HG02759 (cell line): ENCODE measurements at regions not wholly inside any gene's neighbourhood (a gene's known extent, or its start where the extent isn't known, plus 50 kb on each side); places are given as distances from the start of the nearest gene placed in this dataset.
A peak's percentile ranks its signal among the peaks of the same experiment; 100 is the strongest.
"Not testable (repeated sequence)": the region's sequence is repeated elsewhere in the genome, so short reads cannot be mapped to it uniquely, and the experiment has no call there.

Source experiments
- ATAC-seq: cut with Tn5 transposase; IDR thresholded peaks from one replicate; pipeline ENCODE4 v1.9.1; 2021; ENCODE audit warnings: mild to moderate bottlenecking, moderate library complexity; ENCODE audit not compliant: unreplicated experiment

DNA sequence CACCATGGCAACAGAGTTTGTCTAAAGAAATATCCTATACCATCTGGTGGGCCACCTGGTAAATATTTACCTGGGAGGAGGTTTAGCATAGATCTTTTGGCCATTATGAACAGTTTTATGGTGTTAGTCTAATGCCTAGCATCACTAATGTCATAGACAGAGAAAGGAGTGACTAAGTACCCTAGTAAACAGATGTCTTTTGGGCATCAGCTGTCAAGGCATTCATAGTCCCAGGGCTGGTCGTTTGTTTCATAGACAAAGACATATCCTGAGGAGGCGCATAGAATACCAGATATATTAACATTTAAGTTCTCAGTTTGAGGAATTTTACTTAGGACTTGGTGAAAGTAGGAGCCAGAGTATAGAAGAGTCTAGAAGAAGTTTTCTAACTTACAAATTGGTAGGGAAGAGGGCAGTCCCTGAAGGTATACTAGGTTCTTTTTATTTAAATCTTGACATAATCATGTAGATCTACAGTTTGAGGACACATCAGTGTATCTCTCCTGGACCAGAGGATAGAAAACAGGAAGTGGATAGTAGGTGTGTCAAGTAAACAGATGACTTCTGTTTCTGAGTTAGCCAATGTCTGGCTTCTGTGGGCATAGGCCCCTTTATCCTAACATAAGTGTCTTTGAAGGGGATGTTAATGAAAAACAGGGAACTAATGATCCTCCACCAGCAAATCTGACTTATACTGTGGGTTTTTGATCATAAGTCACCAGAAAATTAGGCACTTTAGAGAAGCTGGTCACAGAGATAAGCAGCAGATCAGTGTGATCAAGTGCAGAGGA is 105.0 kb upstream of the PRSS3 start:
- no peak for ATAC-seq

DNA sequence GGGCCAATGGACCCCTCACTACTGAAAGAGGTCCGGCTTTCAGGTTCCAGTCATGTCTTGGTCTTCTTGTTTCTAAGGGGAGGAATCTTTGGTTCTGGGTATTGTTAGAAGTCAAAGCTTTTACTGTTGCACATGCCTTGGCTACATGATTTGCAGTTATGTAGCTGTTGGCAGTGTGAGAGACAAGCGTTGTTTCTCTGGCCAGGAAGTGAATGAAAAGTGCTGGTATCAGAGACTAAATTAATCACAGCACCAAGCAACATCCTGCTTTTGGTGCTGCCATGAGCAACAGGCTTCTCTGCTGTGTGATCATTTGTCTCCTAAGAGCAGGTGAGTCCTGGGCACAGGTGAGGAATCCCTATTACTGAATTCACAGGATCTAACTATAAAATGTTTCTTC is 100.1 kb upstream of the PRSS3 start:
- no peak for ATAC-seq

DNA sequence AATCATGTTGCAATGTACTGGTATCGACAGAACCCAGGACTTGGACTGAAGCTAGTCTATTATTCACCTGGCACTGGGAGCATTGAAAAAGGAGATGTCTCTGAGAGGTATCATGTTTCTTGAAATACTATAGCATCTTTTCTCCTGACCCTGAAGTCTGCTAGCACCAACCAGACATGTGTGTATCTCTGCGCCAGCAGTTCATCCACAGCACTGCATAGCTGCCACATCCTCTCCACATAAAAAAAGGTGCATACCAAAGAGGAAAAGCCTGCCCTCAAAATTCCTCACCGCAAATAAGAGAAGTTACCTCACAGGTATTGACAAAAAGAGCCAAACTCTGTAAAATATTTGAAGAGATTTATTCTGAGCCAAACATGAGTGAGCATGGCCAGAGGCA is 99.5 kb upstream of the PRSS3 start:
- no peak for ATAC-seq

DNA sequence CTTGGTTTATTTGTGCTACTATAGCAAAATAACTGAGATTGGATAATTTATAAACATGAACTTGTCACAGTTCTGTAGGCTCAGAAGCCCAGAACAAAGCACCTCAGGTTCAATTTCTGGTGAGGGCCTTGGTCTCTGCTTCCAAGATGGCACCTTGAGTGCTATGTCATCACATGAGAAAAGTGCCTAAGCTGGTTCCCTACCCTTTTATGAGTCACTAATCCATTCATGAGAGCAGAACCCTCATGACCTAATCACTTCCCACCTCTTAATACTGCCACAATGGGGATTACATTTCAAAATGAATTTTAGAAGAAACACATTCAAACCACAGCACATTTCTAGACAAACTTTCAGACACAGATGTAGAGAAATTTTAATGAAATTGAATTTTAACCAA is 98.2 kb upstream of the PRSS3 start:
- no peak for ATAC-seq

DNA sequence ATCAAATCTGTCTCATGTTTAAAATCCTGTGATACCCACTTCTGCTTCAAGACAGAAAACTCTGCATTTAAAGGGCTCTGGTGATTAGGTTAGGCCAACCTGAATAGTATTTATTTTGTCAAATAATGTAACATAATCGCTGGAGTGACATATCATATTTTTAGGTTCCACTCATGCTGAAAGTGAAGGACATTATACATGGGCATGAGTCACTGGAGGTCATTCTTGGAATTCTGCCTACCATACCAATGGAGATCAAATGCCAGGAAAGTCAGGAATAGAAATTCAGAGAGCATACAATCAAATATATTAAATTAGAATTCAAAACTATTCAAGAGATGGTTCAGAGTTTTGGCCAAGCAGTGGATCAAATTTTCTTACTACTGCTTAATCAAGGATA is 97.1 kb upstream of the PRSS3 start:
- no peak for ATAC-seq

DNA sequence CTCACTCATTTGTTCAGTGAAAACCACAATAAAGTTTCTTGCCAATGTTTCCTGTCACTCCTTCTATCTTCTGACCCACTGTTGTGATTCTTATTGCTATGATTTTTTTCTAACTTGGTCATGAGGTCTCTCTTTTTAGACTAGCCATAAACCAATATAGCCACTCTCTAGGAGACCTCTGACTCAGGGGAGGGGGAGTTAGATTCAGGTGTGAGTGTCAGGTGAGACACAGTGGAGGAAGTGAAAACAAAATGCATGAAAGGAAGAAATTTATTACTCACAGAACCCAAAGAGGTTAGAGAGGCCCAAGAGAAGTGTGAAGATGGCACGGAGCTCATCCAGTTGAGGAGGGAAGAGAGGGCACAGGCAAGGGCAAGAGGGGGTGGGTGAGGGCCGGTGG is 94.4 kb upstream of the PRSS3 start:
- ATAC-seq = not testable (repeated sequence)

DNA sequence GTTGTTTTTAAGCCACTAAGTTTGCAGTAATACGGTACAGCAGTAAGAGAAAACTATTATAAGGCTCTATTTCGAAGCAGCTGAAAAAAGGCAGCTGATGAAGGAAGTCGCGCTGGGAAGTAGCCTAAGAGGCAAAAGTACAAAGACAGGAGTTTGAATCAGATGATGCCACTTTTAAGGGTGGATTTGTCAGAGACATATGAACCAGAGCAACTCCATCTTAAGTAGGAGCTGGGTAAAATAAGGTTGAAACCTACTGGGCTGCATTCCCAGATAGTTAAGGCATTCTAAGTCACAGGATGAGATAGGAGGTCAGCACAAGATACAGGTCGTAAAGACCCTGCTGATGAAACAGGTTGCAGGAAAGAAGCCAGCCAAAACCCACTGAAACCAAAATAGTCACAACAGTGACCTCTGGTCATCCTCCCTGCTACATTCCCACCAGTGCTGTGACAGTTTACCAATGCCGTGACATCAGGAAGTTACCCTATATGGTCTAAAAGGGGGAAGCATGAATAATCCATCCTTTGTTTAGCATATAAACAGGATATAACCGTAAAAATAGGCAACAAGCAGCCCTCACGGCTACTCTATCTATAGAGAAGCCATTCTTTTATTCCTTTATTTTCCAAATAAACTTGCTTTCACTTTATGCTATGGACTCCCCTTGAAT is 91.8 kb upstream of the PRSS3 start:
- ATAC-seq = no peak

DNA sequence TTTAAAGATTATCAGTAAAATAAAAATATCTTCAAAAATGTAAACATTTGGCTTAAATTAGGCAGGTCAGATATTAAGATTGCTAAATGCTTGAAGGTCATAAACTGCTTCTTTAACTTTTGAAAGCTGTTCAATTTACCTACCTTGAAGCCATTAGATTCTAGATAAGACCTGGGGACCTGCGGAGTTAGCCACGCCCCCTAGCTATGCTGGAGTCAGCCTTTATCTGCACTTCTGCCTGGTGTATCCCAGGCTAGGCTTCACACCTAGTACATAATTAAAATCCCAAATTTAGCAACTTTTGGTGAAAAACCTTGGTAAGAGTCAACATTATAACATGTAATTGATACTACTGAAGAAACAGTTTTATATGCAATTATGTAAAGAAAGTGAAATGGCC is 89.9 kb upstream of the PRSS3 start:
- not testable (repeated sequence) for ATAC-seq

DNA sequence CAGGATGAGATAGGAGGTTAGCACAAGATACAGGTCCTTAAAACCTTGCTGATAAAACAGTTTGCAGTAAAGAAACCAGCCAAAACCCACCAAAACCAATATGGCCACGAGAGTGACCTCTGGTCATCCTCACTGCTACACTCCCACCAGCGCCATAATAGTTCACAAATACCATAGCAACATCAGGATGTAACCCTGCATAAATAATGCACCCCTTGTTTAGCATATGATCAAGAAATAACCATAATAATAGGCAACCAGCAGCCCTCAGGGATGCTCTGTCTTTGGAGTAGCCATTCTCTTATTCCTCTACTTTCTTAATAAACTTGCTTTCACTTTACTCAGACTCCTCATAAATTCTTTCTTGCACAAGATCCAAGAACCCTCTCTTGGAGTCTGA is 86.9 kb upstream of the PRSS3 start:
- ATAC-seq = no peak

DNA sequence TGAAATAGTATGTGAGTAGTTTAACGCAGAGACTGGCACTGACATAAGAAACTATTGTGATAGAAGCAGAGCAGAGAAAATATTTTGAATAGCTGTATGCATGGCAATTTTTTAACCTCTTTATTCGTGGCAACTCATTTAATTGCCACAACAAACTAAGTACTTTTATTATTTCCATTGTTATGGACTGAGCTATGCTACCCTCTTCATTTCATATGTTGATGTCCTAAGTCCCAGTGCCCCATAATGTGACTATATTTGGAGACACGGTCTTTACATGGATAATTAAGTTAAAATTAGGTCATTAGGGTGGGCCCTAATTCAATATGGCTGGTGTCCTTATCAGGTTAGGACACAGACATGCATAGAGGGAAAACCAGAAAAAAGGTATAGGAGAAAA is 86.1 kb upstream of the PRSS3 start:
- ATAC-seq = no peak

DNA sequence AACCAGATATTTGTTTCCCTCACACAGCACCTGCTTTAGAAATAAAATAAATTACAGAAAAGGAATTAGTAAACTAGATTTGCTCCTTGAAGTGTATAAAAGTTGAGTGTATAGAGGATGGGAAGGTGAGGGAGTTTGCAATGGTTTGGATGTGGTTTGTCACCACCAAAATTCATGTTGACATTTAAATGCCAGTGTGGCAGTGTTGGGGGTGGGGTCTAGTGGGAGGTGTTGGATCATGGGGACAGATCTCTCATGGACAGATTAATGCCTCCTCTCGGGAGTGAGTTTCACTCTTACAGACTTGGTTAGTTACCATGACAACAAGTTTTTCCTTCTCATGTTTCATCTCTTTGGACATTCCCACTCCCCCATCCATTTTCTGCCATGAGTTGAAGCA is 83.9 kb upstream of the PRSS3 start:
- ATAC-seq = not testable (repeated sequence)

DNA sequence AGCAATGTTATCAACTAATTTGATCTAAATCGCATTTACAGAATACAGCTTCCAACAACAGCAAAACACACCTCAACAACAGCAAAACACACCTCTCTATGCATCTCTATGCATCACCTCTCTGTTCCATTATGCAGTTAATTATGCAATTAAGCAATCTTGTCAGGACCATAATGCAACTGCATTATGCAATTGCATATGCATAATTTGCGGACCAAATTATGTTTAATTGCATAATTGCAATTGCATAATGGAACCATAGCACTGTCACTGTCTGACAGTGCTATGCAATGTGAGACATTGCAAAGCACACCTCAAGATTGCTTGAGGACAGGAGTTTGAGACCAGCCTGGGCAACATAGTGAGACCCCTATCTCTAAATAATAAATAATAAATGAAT is 80.4 kb upstream of the PRSS3 start:
- ATAC-seq = no peak

DNA sequence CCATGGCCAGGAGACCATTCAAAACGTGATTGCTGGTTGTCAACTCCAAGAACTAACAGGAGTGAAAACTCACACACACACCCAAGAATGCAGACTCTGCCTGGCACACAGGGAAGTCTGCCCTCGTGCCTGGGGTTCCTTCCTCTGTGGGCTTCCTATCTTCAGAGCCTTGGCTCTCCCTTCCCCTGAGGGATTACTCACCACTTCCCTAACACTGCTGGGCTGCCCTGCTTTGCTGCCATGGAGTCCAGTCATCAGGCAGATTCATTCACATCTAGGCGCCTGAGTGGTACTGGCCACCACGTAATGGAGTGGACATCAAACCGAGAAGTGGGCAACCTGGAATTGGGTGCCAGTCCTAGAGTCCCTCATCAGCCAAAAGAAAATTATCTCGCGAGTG is 76.4 kb upstream of the PRSS3 start:
- ATAC-seq = no peak

DNA sequence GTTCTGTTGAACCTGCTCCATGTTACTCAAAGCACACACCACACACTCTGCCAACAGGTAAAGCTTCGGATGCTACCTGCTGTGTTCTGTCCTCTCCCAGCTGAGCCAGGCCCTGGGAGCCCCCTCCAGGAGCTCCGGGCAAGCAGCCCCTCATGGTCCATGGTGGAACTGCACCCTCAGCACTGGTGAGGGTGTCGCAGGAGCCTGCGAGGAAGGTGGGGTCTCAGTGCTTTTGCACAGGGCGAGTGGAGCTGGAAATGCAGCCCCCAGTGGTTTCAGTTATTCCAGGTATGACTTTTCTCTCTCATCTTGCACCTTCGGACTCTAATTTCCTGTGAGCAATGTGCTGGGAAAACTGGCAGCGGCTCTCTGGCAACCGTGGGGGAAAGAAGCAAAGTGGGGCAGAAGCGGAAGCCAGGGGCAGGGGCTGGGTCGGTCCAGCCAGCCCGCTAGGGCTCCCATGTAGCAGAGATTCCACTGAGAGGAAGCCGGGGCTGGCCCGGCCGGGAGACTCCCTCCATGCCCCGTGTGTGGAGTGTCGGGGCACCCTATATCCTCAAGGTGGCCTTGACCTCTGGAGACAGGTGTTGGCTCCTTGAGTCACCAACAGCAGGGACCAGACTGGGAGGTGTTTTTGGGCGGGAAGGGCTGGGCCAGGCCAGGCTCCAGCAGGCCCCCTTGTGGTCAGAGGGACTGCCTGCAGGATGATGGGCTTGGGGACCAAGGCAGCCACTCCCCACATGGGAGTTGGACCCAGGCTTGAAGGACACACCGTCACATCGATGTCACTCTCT is 75.6 kb upstream of the PRSS3 start:
- no peak for ATAC-seq

DNA sequence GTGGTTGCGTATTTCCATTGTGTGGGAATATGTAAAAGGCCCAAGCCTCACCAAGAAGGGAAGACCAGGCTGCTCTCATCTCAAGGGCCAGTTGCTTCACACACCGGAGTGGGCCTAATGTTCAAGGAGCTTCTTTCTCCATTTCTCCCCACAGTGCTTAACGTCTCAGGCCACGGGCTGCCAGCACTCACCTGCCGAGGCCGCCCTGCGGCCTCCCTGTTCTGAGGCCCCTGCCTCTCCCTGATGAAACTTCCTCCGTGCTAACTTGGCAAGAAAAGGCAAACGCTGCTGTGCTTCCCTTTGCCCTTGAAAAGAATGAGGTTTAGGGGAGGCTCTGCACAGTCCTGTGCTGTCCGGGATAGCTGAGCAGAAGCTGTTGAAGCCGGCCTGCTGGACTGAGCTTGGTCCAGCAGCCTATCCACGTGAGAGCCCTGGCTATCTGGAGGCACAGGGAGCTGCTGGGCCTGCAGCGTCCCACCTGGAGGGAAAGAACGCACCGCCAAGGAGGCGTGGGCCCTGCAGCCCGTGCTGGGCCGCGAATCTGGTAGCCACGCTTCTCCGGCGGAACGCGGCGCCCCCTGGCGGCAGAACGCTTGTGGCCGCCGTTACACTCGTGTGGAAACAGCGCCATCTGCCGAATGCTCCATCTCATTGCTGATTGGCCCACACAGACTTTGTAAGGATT is 73.5 kb upstream of the PRSS3 start:
- peak; percentile 85 for ATAC-seq

DNA sequence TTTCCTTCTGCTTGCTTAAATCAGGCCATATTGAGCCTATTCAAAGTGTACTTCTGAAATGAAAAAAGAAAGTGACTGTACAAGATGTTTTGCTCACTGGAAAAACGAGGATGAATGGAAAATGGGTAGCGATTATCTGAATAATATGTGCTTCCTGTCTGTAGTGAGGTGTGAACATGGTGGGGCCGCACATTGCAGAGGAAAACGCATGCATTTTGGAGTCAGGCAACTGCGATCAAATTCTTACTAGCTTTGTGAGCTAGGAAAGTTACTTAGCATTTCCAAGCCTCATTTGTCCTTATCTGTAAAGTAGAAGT is 73.0 kb upstream of the PRSS3 start:
- no peak for ATAC-seq

DNA sequence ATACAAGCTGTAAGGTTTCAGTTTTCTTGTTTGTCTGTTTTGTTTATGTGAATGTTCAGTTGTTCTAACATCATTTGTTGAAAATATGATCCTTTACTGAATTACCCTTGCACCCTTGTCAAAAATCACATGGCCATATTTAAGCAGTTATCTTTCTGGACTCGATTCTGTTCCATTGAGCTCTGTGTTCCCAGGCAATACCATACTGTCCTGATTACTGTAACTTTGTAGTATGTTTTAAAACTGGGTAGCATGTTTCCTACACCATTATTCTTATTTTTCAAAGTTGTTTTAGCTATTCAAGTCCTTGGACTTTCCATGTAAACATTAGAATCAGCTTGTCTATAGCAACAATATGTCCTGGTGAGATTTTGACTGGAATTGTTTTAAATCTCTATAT is 66.7 kb upstream of the PRSS3 start:
- no peak for ATAC-seq

DNA sequence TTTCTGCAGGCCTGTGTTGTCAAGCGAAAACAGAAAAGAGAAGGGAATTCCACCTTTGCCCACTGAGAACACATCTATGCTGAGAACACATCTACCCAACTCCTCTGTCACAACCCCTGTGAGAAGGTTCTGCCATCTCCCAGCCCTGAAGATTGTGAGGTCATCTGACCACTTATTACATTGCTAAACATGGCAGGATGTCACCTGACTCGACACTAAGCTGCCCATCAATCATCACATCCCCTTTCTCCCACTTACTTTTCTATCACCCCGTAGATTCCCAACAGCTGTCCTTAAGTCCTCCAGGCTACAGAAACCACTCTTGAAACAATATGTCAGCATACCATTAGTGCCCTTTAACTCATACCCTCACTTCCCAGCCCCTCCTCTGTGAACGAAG is 64.2 kb upstream of the PRSS3 start:
- ATAC-seq = no peak

DNA sequence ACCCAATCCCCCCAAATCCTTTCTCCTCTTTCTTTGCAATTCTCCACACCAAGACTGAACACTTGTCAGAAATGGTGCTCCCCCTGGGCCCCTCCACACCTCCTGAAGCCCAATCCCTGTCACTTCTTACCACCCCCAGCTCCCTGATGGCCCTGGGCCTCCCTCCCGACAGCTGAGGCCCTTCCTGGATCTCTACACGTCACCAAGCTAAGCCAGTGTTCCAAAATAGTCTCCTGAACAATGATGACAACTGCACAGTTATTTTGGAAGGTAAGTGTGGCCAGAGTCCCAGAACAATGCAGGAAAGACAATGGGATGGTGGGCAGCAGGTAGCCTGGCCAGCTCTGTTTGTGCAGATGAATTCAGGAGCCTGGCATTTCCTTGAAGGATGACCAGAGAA is 63.7 kb upstream of the PRSS3 start:
- ATAC-seq = no peak

DNA sequence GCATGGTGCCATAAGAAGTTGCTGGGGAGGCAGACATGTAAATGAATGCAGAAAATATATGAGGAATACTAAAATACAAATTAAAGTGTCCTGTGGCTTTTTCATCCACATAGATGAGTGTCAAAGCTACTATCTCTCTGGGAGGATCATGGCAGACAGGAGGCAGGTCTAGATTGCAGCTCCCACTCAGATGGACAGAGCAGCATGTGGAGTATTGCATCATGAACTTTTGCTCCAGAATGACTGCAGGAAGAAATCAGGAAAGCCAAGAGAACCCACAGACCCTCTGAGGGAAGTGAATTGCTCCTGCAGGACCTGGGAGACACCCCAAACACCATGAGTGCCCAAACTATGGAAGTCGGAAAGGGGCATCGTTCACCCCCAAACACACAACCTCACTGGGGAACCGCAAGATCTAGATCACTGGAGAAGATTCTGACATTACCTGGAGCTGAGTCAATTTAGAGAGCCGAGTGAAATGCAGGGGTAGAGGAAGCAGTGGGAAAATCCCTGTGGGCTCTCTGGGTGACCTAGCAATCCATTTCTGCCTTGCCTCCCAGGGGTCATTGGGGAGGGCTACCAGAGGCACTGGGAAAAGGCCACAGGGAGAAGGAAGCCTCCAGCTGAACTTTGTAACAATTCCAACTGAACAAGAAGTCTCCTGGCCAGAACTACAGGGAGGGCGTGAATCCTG is 61.0 kb upstream of the PRSS3 start:
- ATAC-seq = not testable (repeated sequence)
